H9 (cell line): ENCODE measurements at regions not wholly inside any gene's neighbourhood (a gene's known extent, or its start where the extent isn't known, plus 50 kb on each side); places are given as distances from the start of the nearest gene placed in this dataset.
"Not testable (repeated sequence)": the region's sequence is repeated elsewhere in the genome, so short reads cannot be mapped to it uniquely, and the experiment has no call there.

Experiments used
- DNase-seq: peaks from one replicate; pipeline ENCODE4 v3.0.0-alpha.2; 2017
- H2AFZ ChIP-seq: one replicate; pipeline ENCODE4 v1.6.1; 2013; ENCODE audit warnings: mild to moderate bottlenecking, low read length, control low read depth, moderate library complexity
- H2AK5ac ChIP-seq: 2 replicates; pipeline ENCODE4 v1.6.1; 2013; ENCODE audit warnings: low read length, control low read depth, mixed read lengths; ENCODE audit not compliant: insufficient read length
- H2BK120ac ChIP-seq: one replicate; pipeline ENCODE4 v1.6.1; 2013; ENCODE audit warnings: low read depth, mild to moderate bottlenecking, low read length, control low read depth, inconsistent platforms; ENCODE audit not compliant: poor library complexity, severe bottlenecking
- H2BK12ac ChIP-seq: 2 replicates; pipeline ENCODE4 v1.6.1; 2013; ENCODE audit warnings: low read length, control low read depth, mixed read lengths, low read depth; ENCODE audit not compliant: insufficient read length
- H2BK15ac ChIP-seq: 2 replicates; pipeline ENCODE4 v1.6.1; 2013; ENCODE audit warnings: low read depth, low read length, control low read depth
- H2BK20ac ChIP-seq: one replicate; pipeline ENCODE4 v1.6.1; 2013; ENCODE audit warnings: low read depth, mild to moderate bottlenecking, low read length, control low read depth, inconsistent platforms; ENCODE audit not compliant: poor library complexity, severe bottlenecking
- H2BK5ac ChIP-seq: 2 replicates; pipeline ENCODE4 v1.6.1; 2013; ENCODE audit warnings: low read length, control low read depth, mixed read lengths; ENCODE audit not compliant: insufficient read length
- H3K14ac ChIP-seq: 2 replicates; pipeline ENCODE4 v1.6.1; 2013; ENCODE audit warnings: low read length, control low read depth; ENCODE audit not compliant: insufficient read depth
- H3K18ac ChIP-seq: 2 replicates; pipeline ENCODE4 v1.6.1; 2013; ENCODE audit warnings: low read depth, mild to moderate bottlenecking, mixed read lengths, low read length, control low read depth; ENCODE audit not compliant: insufficient read length
- H3K23ac ChIP-seq: 2 replicates; pipeline ENCODE4 v1.6.1; 2013; ENCODE audit warnings: low read length, control low read depth, mixed read lengths, low read depth; ENCODE audit not compliant: insufficient read length
- H3K23me2 ChIP-seq: 2 replicates; pipeline ENCODE4 v1.6.1; 2013; ENCODE audit warnings: low read depth, mild to moderate bottlenecking, mixed read lengths, low read length, control low read depth; ENCODE audit not compliant: insufficient read length, poor library complexity, severe bottlenecking
- H3K27ac ChIP-seq: 2 replicates; pipeline ENCODE4 v1.5.1; 2013; ENCODE audit warnings: low read length, control low read depth, mixed read lengths, low read depth; ENCODE audit not compliant: insufficient read length
- H3K27me3 ChIP-seq: 2 replicates; pipeline ENCODE4 v1.6.1; 2013; ENCODE audit warnings: low read length, control low read depth, inconsistent platforms; ENCODE audit not compliant: insufficient read depth
- H3K4ac ChIP-seq: 2 replicates; pipeline ENCODE4 v1.6.1; 2013; ENCODE audit warnings: low read depth, mild to moderate bottlenecking, control low read depth, inconsistent platforms, low read length, moderate library complexity
- H3K4me1 ChIP-seq: 2 replicates; pipeline ENCODE4 v1.6.1; 2013; ENCODE audit warnings: low read length, control low read depth, inconsistent platforms; ENCODE audit not compliant: insufficient read depth
- H3K4me2 ChIP-seq: 2 replicates; pipeline ENCODE4 v1.6.1; 2013; ENCODE audit warnings: low read length, control low read depth, mixed read lengths; ENCODE audit not compliant: insufficient read length, insufficient read depth
- H3K56ac ChIP-seq: 2 replicates; pipeline ENCODE4 v1.6.1; 2013; ENCODE audit warnings: low read depth, mild to moderate bottlenecking, mixed read lengths, low read length, control low read depth; ENCODE audit not compliant: insufficient read length
- H3K79me1 ChIP-seq: 2 replicates; pipeline ENCODE4 v1.6.1; 2013; ENCODE audit warnings: low read depth, mild to moderate bottlenecking, moderate library complexity, low read length, control low read depth, inconsistent platforms; ENCODE audit not compliant: insufficient read depth, poor library complexity, severe bottlenecking
- H3K79me2 ChIP-seq: 2 replicates; pipeline ENCODE4 v1.6.1; 2013; ENCODE audit warnings: low read length, control low read depth, inconsistent platforms; ENCODE audit not compliant: insufficient read depth
- H3K9ac ChIP-seq: 2 replicates; pipeline ENCODE4 v1.6.1; 2013; ENCODE audit warnings: low read length, control low read depth, mixed read lengths; ENCODE audit not compliant: insufficient read length; ENCODE audit errors: extremely low read depth
- H3K9me3 ChIP-seq: one replicate; pipeline ENCODE4 v1.6.1; 2013; ENCODE audit warnings: low read depth, low read length, inconsistent platforms; ENCODE audit not compliant: control insufficient read depth
- H3T11ph ChIP-seq: one replicate; pipeline ENCODE4 v1.6.1; 2013; ENCODE audit warnings: mild to moderate bottlenecking, low read length, control low read depth, inconsistent platforms
- H4K20me1 ChIP-seq: one replicate; pipeline ENCODE4 v1.6.1; 2013; ENCODE audit not compliant: control insufficient read depth, insufficient read length, insufficient read depth
- H4K5ac ChIP-seq: 2 replicates; pipeline ENCODE4 v1.6.1; 2013; ENCODE audit warnings: low read depth, mild to moderate bottlenecking, mixed read lengths, low read length, control low read depth; ENCODE audit not compliant: insufficient read length
- H4K8ac ChIP-seq: replicated peaks from 2 replicates; pipeline ENCODE4 v1.6.1; 2013; ENCODE audit warnings: low read length, control low read depth, mixed read lengths, low read depth; ENCODE audit not compliant: insufficient read length
- H4K91ac ChIP-seq: 2 replicates; pipeline ENCODE4 v1.6.1; 2013; ENCODE audit warnings: low read depth, mild to moderate bottlenecking, moderate library complexity, mixed read lengths, low read length, control low read depth; ENCODE audit not compliant: insufficient read length
- H3K27ac Mint-ChIP-seq, 3 experiments: 2 replicates in 2 of 3; 3 replicates in 1 of 3; pipeline ENCODE4 v1.8.0; 2020 to 2021; ENCODE audit warnings: mixed read lengths in 3 of 3, mild to moderate bottlenecking in 1 of 3, moderate library complexity in 1 of 3
- H3K27me3 Mint-ChIP-seq: 2 replicates; pipeline ENCODE4 v1.8.0; 2021; ENCODE audit warnings: low read depth, mild to moderate bottlenecking, moderate library complexity, mixed read lengths
- H3K36me3 Mint-ChIP-seq, 3 experiments: 2 replicates in 2 of 3; 3 replicates in 1 of 3; pipeline ENCODE4 v1.8.0; 2020 to 2021; ENCODE audit warnings: low read depth in 3 of 3, mixed read lengths in 3 of 3; ENCODE audit not compliant: insufficient read depth in 1 of 3
- H3K4me1 Mint-ChIP-seq, 2 experiments: 2 replicates each; pipeline ENCODE4 v1.8.0; 2020; ENCODE audit warnings: mixed read lengths in 2 of 2
- H3K4me3 Mint-ChIP-seq, 2 experiments: 2 replicates in 1 of 2; 3 replicates in 1 of 2; pipeline ENCODE4 v1.8.0; 2020 to 2021; ENCODE audit warnings: mild to moderate bottlenecking in 2 of 2, mixed read lengths in 2 of 2, moderate library complexity in 1 of 2
- H3K9me3 Mint-ChIP-seq, 2 experiments: 2 replicates in 1 of 2; 3 replicates in 1 of 2; pipeline ENCODE4 v1.8.0; 2020; ENCODE audit warnings: mild to moderate bottlenecking in 2 of 2, mixed read lengths in 2 of 2, moderate library complexity in 1 of 2
- WGBS: extraction: QIAGEN DNeasy Blood & Tissue Kit; methylation state at CpG from one replicate; pipeline ENCODE4 v1.1.7; 2013; ENCODE audit warnings: missing lambda C conversion rate, low lambda C conversion rate, mixed read lengths; ENCODE audit not compliant: insufficient read length; ENCODE audit errors: extremely low coverage; 5-methylcytosine and 5-hydroxymethylcytosine counted together
- TF ChIP-seq, protein P1 (sequence below): fragments of 200-600 bp; sonication (generic); conservative IDR thresholded peaks from 3 replicates; pipeline ENCODE4 v1.8.0; 2021; ENCODE audit warnings: antibody characterized with exemption, mild to moderate bottlenecking

DNA sequence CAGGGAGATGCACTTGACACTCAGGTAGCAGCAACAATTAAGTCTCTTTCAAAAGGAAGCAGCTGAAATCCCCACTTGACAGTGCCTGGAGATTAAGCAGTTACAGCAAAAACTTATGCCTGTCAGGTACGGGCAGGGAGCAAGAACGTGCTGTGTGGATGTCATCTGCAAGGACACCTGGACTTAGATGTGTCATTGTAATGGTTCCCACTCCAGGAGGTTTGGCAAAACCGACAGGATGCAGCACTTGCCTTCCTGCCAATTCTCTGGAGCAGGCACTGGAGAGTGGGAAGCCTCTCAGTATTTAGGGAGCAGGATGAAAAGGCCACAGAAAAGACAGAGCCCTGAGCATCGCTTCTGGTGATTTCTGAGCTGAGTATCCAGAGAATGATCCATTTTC lies 292.4 kb downstream of the PDCD6IP start:
- Histone ChIP-seq H3K14ac (no peak overlapping the region), H3K27ac (no peak overlapping the region), H2AK5ac (no peak overlapping the region), H2BK5ac (no peak overlapping the region), H4K20me1 (no peaks in the 10 kb centered on the region), H4K8ac (no peak overlapping the region), H3K18ac (no peak overlapping the region), H3K79me2 (no peaks in the 10 kb centered on the region), H2AFZ (no peak overlapping the region), H4K5ac (no peak overlapping the region), H3K79me1 (no peaks in the 10 kb centered on the region), H3K23me2 (no peaks in the 10 kb centered on the region), H3K56ac (no peak overlapping the region), H3K23ac (no peak overlapping the region), H2BK120ac (no peak overlapping the region), H3K4ac (no peak overlapping the region), H3K9me3 (peaks cover under 1% of the 10 kb centered on the region), H3K4me2 (no peak overlapping the region), H2BK15ac (no peak overlapping the region), H3K9ac (no peak overlapping the region), H2BK20ac (no peak overlapping the region), H2BK12ac (no peak overlapping the region), H3K4me1 (no peaks in the 10 kb centered on the region), H4K91ac (no peak overlapping the region), H3T11ph (no peak overlapping the region), H3K27me3 (no peaks in the 10 kb centered on the region)
- WGBS = no CpG with 5 or more reads among the region's 4 CpGs
- peaks cover 28 to 47% of the 10 kb centered on the region in 2 experiments for H3K9me3 Mint-ChIP-seq
- H3K4me3 Mint-ChIP-seq = no peak overlapping the region
- H3K4me1 Mint-ChIP-seq = peaks cover 0 to 2% of the 10 kb centered on the region in 2 experiments; a peak in 1 of 4 replicates
- H3K27me3 Mint-ChIP-seq = no peaks in the 10 kb centered on the region
- TF ChIP-seq, protein P1, sequence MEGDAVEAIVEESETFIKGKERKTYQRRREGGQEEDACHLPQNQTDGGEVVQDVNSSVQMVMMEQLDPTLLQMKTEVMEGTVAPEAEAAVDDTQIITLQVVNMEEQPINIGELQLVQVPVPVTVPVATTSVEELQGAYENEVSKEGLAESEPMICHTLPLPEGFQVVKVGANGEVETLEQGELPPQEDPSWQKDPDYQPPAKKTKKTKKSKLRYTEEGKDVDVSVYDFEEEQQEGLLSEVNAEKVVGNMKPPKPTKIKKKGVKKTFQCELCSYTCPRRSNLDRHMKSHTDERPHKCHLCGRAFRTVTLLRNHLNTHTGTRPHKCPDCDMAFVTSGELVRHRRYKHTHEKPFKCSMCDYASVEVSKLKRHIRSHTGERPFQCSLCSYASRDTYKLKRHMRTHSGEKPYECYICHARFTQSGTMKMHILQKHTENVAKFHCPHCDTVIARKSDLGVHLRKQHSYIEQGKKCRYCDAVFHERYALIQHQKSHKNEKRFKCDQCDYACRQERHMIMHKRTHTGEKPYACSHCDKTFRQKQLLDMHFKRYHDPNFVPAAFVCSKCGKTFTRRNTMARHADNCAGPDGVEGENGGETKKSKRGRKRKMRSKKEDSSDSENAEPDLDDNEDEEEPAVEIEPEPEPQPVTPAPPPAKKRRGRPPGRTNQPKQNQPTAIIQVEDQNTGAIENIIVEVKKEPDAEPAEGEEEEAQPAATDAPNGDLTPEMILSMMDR = no peak
- DNase-seq = no peak
- H3K27ac Mint-ChIP-seq = no peak overlapping the region
- H3K36me3 Mint-ChIP-seq = peaks cover 18 to 33% (median 19%) of the 10 kb centered on the region in 3 experiments

DNA sequence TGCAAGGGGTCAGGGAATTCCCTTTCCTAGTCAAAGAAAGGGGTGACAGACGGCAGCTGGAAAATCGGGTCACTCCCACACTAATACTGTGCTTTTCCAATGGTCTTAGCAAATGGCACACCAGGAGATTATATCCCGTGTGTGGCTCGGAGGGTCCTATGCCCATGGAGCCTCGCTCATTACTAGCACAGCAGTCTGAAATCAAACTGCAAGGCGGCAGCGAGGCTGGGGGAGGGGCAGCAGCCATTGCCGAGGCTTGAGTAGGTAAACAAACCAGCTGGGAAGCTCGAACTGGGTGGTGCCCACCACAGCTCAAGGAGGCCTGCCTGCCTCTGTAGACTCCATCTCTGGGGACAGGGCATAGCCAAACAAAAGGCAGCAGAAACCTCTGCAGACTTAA lies 295.9 kb downstream of the PDCD6IP start:
- H2BK20ac ChIP-seq, H3K4me1 Mint-ChIP-seq, H3K18ac ChIP-seq, H2AK5ac ChIP-seq, H2BK15ac ChIP-seq, H3K79me2 ChIP-seq, H4K8ac ChIP-seq, H3K56ac ChIP-seq, H4K5ac ChIP-seq, H4K91ac ChIP-seq, H3K27ac Mint-ChIP-seq, H2AFZ ChIP-seq, H3K4ac ChIP-seq, H3T11ph ChIP-seq, H3K23me2 ChIP-seq, H3K27me3 ChIP-seq, H3K23ac ChIP-seq, DNase-seq, H3K9ac ChIP-seq, H3K4me1 ChIP-seq, H3K4me3 Mint-ChIP-seq, H3K27ac ChIP-seq, H3K27me3 Mint-ChIP-seq, H2BK120ac ChIP-seq, H4K20me1 ChIP-seq, H3K9me3 ChIP-seq, H3K14ac ChIP-seq, H2BK12ac ChIP-seq, H3K79me1 ChIP-seq, H3K4me2 ChIP-seq, H2BK5ac ChIP-seq: not testable (repeated sequence)
- H3K9me3 Mint-ChIP-seq = peaks cover 33 to 36% of the 10 kb centered on the region in 2 experiments
- WGBS = no CpG with 5 or more reads among the region's 9 CpGs
- peaks cover 16 to 22% (median 16%) of the 10 kb centered on the region in 3 experiments for H3K36me3 Mint-ChIP-seq
